Gastrocnemius medialis (tissue), 4 donors: ENCODE measurements at regions not wholly inside any gene's neighbourhood (a gene's known extent, or its start where the extent isn't known, plus 50 kb on each side); places are given as distances from the start of the nearest gene placed in this dataset.

Experiments
- ATAC-seq, 2 donors: fragments of 150-250 bp; one replicate each; pipeline ENCODE4 v1.9.1; 2016
- DNase-seq, 2 donors: peaks; one replicate each; pipeline ENCODE4 v3.0.0-alpha.2; 2019
- H3K27ac ChIP-seq, 4 donors: fragments of 200-600 bp; sonication (generic); 1 replicate in 1 of 4; 2 replicates in 3 of 4; pipeline ENCODE4 v1.5.1; 2016 to 2018; ENCODE audit warnings: mild to moderate bottlenecking in 2 of 4, moderate library complexity in 1 of 4
- H3K27me3 ChIP-seq, 3 donors: fragments of 200-600 bp; sonication (generic) in 2 of 3; 1 replicate in 1 of 3; 2 replicates in 2 of 3; pipeline versions ENCODE4 v1.5.1 to v1.6.0; 2016 to 2019; ENCODE audit warnings: mild to moderate bottlenecking in 1 of 3, moderate library complexity in 1 of 3
- H3K36me3 ChIP-seq, 2 donors: fragments of 200-600 bp; sonication (generic) in 1 of 2; one replicate each; pipeline ENCODE4 v1.5.1; 2017 to 2018
- H3K4me1 ChIP-seq, 2 donors: fragments of 200-600 bp; sonication (generic) in 1 of 2; one replicate each; pipeline ENCODE4 v1.5.1; 2016 to 2017; ENCODE audit warnings: mild to moderate bottlenecking in 2 of 2
- H3K4me3 ChIP-seq, 4 donors: fragments of 200-600 bp; sonication (generic) in 3 of 4; 1 replicate in 1 of 4; 2 replicates in 3 of 4; pipeline ENCODE4 v1.5.1; 2016 to 2019; ENCODE audit warnings: mild to moderate bottlenecking in 2 of 4
- H3K9me3 ChIP-seq, 3 donors: fragments of 200-600 bp; sonication (generic) in 2 of 3; 1 replicate in 1 of 3; 2 replicates in 2 of 3; pipeline ENCODE4 v1.5.1; 2016 to 2019
- POLR2A ChIP-seq, 2 donors: fragments of 450-650 bp; IDR thresholded peaks; one replicate each; pipeline ENCODE4 v1.6.1; 2017; ENCODE audit warnings: antibody characterized with exemption in 2 of 2, mild to moderate bottlenecking in 2 of 2, moderate library complexity in 2 of 2
- in situ Hi-C, 4 donors: fragments of 200-750 bp; cut with MboI; loops; one replicate each; pipeline versions ENCODE4 v1.15.0 to v1.8.0; 2017; ENCODE audit warnings: low sequenced_read_pairs in 4 of 4
- intact Hi-C: fragments of 100-400 bp; cut with DNase I; formaldehyde crosslinking; loops from one replicate; pipeline ENCODE4 v1.15.1; 2023; ENCODE audit warnings: low total_unique reads
- TF ChIP-seq, protein P1 (sequence below), 5 experiments: fragments of 450-650 bp in 3 of 5; fragments of 200-600 bp in 2 of 5; sonication (generic) in 2 of 5; IDR thresholded peaks in 4 of 5; conservative IDR thresholded peaks in 1 of 5; 1 replicate in 4 of 5; 2 replicates in 1 of 5; pipeline ENCODE4 v1.5.1; 2016 to 2019; ENCODE audit warnings: antibody characterized with exemption in 5 of 5, mild to moderate bottlenecking in 3 of 5, moderate library complexity in 3 of 5

DNA sequence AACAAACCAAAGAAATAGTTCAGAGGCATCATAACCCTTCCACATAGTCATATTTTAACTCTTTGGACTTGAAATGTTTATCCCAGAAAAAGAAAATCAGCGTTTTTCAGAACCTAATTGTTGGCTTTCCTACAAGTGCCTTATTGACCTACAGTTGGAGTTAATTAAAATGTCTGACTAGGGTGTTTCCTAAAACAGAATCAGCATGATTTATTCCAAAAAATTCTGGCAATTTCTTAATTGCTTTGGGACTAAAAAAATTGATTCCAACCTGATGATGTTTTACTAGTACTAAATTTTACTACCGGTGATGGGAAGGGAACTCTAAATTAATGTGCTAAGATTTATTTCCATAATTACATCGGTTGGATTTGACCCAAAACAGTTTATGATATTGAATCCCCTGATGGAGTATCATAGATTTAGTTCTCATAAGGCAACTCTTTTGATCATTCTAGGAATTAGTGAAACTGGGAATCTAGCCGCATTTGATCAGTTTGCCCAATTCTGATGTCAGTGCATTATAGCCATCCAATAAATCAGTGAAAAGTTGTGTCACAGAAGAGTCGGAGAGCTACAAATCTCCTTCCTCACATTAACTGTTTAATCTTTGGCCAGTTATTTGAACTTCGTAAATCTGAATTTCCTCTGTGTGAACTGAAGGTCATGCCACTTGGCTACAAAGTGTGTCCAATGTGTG lies 134.3 kb upstream of the DSEL start:
- in situ Hi-C loops, result no loop called here
- Histone ChIP-seq H3K36me3 (no peaks in the 10 kb centered on the region), H3K27ac (peak overlapping the region in 1 of 4 donors; percentile 14), H3K9me3 (no peaks in the 10 kb centered on the region), H3K27me3 (no peaks in the 10 kb centered on the region), H3K4me1 (peaks cover 0 to 9% of the 10 kb centered on the region in 2 donors), H3K4me3 (no peak overlapping the region)
- ATAC-seq, result no peak
- TF ChIP-seq POLR2A (IDR thresholded peaks at IDR 0.05), result no peak
- TF ChIP-seq, protein P1, sequence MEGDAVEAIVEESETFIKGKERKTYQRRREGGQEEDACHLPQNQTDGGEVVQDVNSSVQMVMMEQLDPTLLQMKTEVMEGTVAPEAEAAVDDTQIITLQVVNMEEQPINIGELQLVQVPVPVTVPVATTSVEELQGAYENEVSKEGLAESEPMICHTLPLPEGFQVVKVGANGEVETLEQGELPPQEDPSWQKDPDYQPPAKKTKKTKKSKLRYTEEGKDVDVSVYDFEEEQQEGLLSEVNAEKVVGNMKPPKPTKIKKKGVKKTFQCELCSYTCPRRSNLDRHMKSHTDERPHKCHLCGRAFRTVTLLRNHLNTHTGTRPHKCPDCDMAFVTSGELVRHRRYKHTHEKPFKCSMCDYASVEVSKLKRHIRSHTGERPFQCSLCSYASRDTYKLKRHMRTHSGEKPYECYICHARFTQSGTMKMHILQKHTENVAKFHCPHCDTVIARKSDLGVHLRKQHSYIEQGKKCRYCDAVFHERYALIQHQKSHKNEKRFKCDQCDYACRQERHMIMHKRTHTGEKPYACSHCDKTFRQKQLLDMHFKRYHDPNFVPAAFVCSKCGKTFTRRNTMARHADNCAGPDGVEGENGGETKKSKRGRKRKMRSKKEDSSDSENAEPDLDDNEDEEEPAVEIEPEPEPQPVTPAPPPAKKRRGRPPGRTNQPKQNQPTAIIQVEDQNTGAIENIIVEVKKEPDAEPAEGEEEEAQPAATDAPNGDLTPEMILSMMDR (IDR thresholded peaks at IDR 0.05 in 4 of 5, conservative IDR thresholded peaks at IDR 0.05 in 1 of 5), result no peak
- intact Hi-C loops, result no loop called here
- DNase-seq, result no peak

DNA sequence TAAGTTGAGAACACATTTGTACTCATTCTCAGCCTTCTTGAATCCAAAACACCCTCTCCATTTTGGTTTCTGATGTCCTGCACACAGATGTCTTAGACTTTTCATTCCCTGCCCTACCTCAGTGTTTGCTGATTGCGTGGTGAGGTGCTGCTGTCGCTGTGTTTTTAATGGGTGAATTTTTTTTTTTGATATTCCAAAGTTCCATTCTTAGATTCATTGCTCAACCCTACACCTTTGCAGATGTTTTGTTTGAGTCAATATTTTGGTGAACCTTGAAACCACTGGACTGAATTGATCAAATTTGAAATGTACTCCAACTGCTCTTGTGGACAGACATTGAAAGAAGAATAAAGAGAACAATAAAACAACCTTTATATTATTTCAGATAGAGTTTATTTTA lies 130.4 kb upstream of the DSEL start:
- intact Hi-C loops (no loop called here), in situ Hi-C loops (no loop called here)
- Histone ChIP-seq H3K9me3 (no peaks in the 10 kb centered on the region), H3K27ac (no peak overlapping the region), H3K36me3 (no peaks in the 10 kb centered on the region), H3K4me1 (peaks cover 0 to 4% of the 10 kb centered on the region in 2 donors), H3K27me3 (no peaks in the 10 kb centered on the region), H3K4me3 (no peak overlapping the region)
- no peak for TF ChIP-seq POLR2A (IDR thresholded peaks at IDR 0.05)
- TF ChIP-seq, protein P1 (IDR thresholded peaks at IDR 0.05 in 4 of 5, conservative IDR thresholded peaks at IDR 0.05 in 1 of 5), result no peak
- ATAC-seq (no peak), DNase-seq (no peak)

DNA sequence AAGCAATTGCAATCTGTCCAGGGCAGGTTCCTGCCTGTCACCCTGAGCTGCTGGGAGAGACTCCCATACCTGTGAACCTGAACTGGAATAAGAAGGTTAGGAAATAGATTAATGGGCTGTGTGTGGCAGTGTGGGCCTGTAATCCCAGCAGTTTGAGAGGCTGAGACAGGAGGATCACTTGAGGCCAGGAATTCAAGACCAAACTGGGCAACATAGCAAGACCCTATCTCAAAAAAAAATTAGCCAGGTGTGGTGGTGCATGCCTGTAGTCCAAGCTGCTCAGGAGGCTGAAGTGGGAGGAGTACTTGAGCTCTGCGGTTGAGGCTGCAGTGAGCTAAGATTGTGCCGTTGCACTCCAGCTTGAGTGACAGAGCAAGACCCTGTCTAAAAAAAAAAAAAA lies 127.7 kb upstream of the DSEL start:
- intact Hi-C loops, result no loop called here
- in situ Hi-C loops, result no loop called here
- no peaks in the 10 kb centered on the region for H3K4me1 ChIP-seq

DNA sequence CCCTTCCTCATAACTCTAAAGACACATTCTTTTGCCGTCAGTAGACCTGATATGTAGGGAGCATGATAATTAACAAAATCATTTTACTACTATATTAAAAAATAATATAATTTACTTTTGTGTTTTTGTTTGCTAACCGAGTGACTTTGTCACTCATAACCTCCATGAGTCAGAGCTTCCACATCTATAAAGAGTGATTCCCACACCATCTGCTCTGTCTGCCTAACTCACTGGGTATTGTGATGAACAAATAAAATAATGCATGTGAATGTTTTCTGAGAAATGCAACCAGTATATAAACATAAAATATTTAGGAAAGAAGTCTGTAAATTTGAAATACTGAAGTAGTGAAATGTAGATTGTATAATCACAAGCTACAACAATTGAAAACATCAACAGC lies 123.4 kb upstream of the DSEL start:
- H3K27ac ChIP-seq, result no peak overlapping the region
- TF ChIP-seq, protein P1 (IDR thresholded peaks at IDR 0.05 in 4 of 5, conservative IDR thresholded peaks at IDR 0.05 in 1 of 5), result no peak
- TF ChIP-seq POLR2A (IDR thresholded peaks at IDR 0.05), result no peak
- no peak for ATAC-seq
- H3K27me3 ChIP-seq, result no peaks in the 10 kb centered on the region
- intact Hi-C loops, result no loop called here
- H3K36me3 ChIP-seq, result no peaks in the 10 kb centered on the region
- DNase-seq, result no peak
- H3K9me3 ChIP-seq, result no peaks in the 10 kb centered on the region
- H3K4me3 ChIP-seq, result no peak overlapping the region
- H3K4me1 ChIP-seq, result no peaks in the 10 kb centered on the region
- in situ Hi-C loops, result no loop called here

More for the DNA sequence above, 127.7 kb upstream of the DSEL start:
- H3K27ac ChIP-seq, result no peak overlapping the region
- DNase-seq (no peak), ATAC-seq (no peak)
- H3K4me3 ChIP-seq, result no peak overlapping the region
- TF ChIP-seq, protein P1 (IDR thresholded peaks at IDR 0.05 in 4 of 5, conservative IDR thresholded peaks at IDR 0.05 in 1 of 5), result no peak
- no peak for TF ChIP-seq POLR2A (IDR thresholded peaks at IDR 0.05)
- H3K27me3 ChIP-seq, result no peaks in the 10 kb centered on the region
- no peaks in the 10 kb centered on the region for H3K36me3 ChIP-seq
- H3K9me3 ChIP-seq, result no peaks in the 10 kb centered on the region
